Mesenchymal stem cell (in vitro differentiated cells and primary cell): ENCODE measurements at regions not wholly inside any gene's neighbourhood (a gene's known extent, or its start where the extent isn't known, plus 50 kb on each side); places are given as distances from the start of the nearest gene placed in this dataset.

Source experiments
- DNase-seq: peaks from one replicate; pipeline ENCODE4 v3.0.0-alpha.2; 2013
- H2AFZ ChIP-seq: one replicate; pipeline ENCODE4 v1.6.1; 2013; ENCODE audit warnings: low read depth, mild to moderate bottlenecking, control low read depth, inconsistent platforms, low read length, moderate library complexity
- H2AK5ac ChIP-seq: 2 replicates; pipeline ENCODE4 v1.6.1; 2013; ENCODE audit warnings: low read length, moderate library complexity, mild to moderate bottlenecking, inconsistent platforms; ENCODE audit not compliant: severe bottlenecking
- H2BK120ac ChIP-seq: one replicate; pipeline ENCODE4 v1.6.1; 2013; ENCODE audit warnings: low read depth, mild to moderate bottlenecking, inconsistent platforms, low read length, moderate library complexity
- H2BK12ac ChIP-seq, 2 experiments: one replicate each; pipeline ENCODE4 v1.6.1; 2013; ENCODE audit warnings: inconsistent platforms in 2 of 2, low read length in 2 of 2, mild to moderate bottlenecking in 2 of 2, moderate library complexity in 2 of 2, control low read depth in 1 of 2
- H2BK15ac ChIP-seq: one replicate; pipeline ENCODE4 v1.6.1; 2013; ENCODE audit warnings: mild to moderate bottlenecking, low read depth, inconsistent platforms; ENCODE audit not compliant: poor library complexity, severe bottlenecking
- H2BK5ac ChIP-seq: 2 replicates; pipeline ENCODE4 v1.6.1; 2013; ENCODE audit warnings: low read depth, mild to moderate bottlenecking, low read length, control low read depth, inconsistent platforms; ENCODE audit not compliant: poor library complexity, severe bottlenecking
- H3K14ac ChIP-seq, 2 experiments: one replicate each; pipeline ENCODE4 v1.6.1; 2013; ENCODE audit warnings: inconsistent platforms in 2 of 2, low read length in 2 of 2, control low read depth in 1 of 2, mild to moderate bottlenecking in 1 of 2, moderate library complexity in 1 of 2
- H3K18ac ChIP-seq, 2 experiments: one replicate each; pipeline ENCODE4 v1.6.1; 2013; ENCODE audit warnings: inconsistent platforms in 2 of 2, low read length in 2 of 2, control low read depth in 1 of 2, low read depth in 1 of 2, mild to moderate bottlenecking in 1 of 2
- H3K23ac ChIP-seq, 2 experiments: one replicate each; pipeline ENCODE4 v1.6.1; 2013; ENCODE audit warnings: inconsistent platforms in 2 of 2, low read length in 2 of 2, mild to moderate bottlenecking in 2 of 2, moderate library complexity in 2 of 2, control low read depth in 1 of 2
- H3K27ac ChIP-seq: 2 replicates; pipeline ENCODE4 v1.5.1; 2013; ENCODE audit warnings: mild to moderate bottlenecking, moderate library complexity, low read length, control low read depth, inconsistent platforms; ENCODE audit not compliant: poor library complexity, severe bottlenecking
- H3K27me3 ChIP-seq, 2 experiments: 2 replicates each; pipeline versions ENCODE4 v1.6.1 to v1.7.0; 2013; ENCODE audit warnings: low read length in 2 of 2, mild to moderate bottlenecking in 2 of 2, moderate library complexity in 2 of 2, control low read depth in 1 of 2, inconsistent platforms in 1 of 2; ENCODE audit not compliant: control insufficient read depth in 1 of 2, insufficient read depth in 1 of 2
- H3K36me3 ChIP-seq, 2 experiments: 2 replicates each; pipeline versions ENCODE4 v1.6.1 to v1.7.0; 2013; ENCODE audit warnings: low read length in 2 of 2, control low read depth in 1 of 2, inconsistent platforms in 1 of 2, low read depth in 1 of 2, mild to moderate bottlenecking in 1 of 2; ENCODE audit not compliant: insufficient read depth in 2 of 2, control insufficient read depth in 1 of 2
- H3K4ac ChIP-seq, 2 experiments: one replicate each; pipeline ENCODE4 v1.6.1; 2013; ENCODE audit warnings: inconsistent platforms in 2 of 2, low read length in 2 of 2, mild to moderate bottlenecking in 2 of 2, moderate library complexity in 2 of 2, control low read depth in 1 of 2, low read depth in 1 of 2
- H3K4me1 ChIP-seq: 2 replicates; pipeline ENCODE4 v1.6.1; 2013; ENCODE audit warnings: low read depth, low read length, control low read depth; ENCODE audit not compliant: control insufficient read depth, insufficient read depth
- H3K4me2 ChIP-seq: 2 replicates; pipeline ENCODE4 v1.6.1; 2013; ENCODE audit warnings: low read length, mild to moderate bottlenecking, inconsistent platforms; ENCODE audit not compliant: poor library complexity, severe bottlenecking
- H3K4me3 ChIP-seq, 2 experiments: 2 replicates each; pipeline versions ENCODE4 v1.5.1 to v1.7.0; 2013; ENCODE audit warnings: low read length in 2 of 2, mild to moderate bottlenecking in 2 of 2, control low read depth in 1 of 2, low read depth in 1 of 2; ENCODE audit not compliant: insufficient read depth in 1 of 2
- H3K79me1 ChIP-seq: replicated peaks from 2 replicates; pipeline ENCODE4 v1.6.1; 2013; ENCODE audit warnings: mild to moderate bottlenecking, control low read depth, low read length, inconsistent platforms; ENCODE audit not compliant: poor library complexity, severe bottlenecking
- H3K9ac ChIP-seq: 2 replicates; pipeline ENCODE4 v1.7.0; 2013; ENCODE audit warnings: mild to moderate bottlenecking, low read length, moderate library complexity
- H3K9me3 ChIP-seq: 2 replicates; pipeline ENCODE4 v1.7.0; 2013; ENCODE audit warnings: mild to moderate bottlenecking, low read length; ENCODE audit not compliant: control insufficient read depth
- H4K8ac ChIP-seq: one replicate; pipeline ENCODE4 v1.6.1; 2013; ENCODE audit warnings: inconsistent platforms, mild to moderate bottlenecking, low read length, moderate library complexity
- H4K91ac ChIP-seq: one replicate; pipeline ENCODE4 v1.6.1; 2013; ENCODE audit warnings: mild to moderate bottlenecking, low read length, inconsistent platforms
- WGBS: methylation state at CpG from one replicate; pipeline ENCODE4 v1.1.7; 2013; ENCODE audit warnings: mixed read lengths; 5-methylcytosine and 5-hydroxymethylcytosine counted together

GRCh38 chr7:132705146-132705545 is 128.9 kb upstream of the PLXNA4 start:
- no peak overlapping the region for H3K27ac ChIP-seq
- no peak for DNase-seq
- H3K79me1 ChIP-seq: no peaks in the 10 kb centered on the region
- no peak overlapping the region for H3K18ac ChIP-seq
- no peak overlapping the region for H2BK12ac ChIP-seq
- no peak overlapping the region for H4K91ac ChIP-seq
- no peak overlapping the region for H3K4me3 ChIP-seq
- no peak overlapping the region for H3K4me2 ChIP-seq
- no peak overlapping the region for H3K23ac ChIP-seq
- H2BK5ac ChIP-seq: no peak overlapping the region
- H3K14ac ChIP-seq: no peak overlapping the region
- H2AK5ac ChIP-seq: no peak overlapping the region
- H2BK15ac ChIP-seq: no peak overlapping the region
- peaks cover 4 to 17% of the 10 kb centered on the region in 2 experiments for H3K27me3 ChIP-seq
- no peaks in the 10 kb centered on the region for H3K9me3 ChIP-seq
- H3K36me3 ChIP-seq: no peaks in the 10 kb centered on the region
- H3K9ac ChIP-seq: no peak overlapping the region
- no peak overlapping the region for H3K4ac ChIP-seq
- WGBS: 85% methylated on average over 5 of the region's 5 CpGs
- H2AFZ ChIP-seq: no peak overlapping the region
- H2BK120ac ChIP-seq: no peak overlapping the region
- no peaks in the 10 kb centered on the region for H3K4me1 ChIP-seq
- H4K8ac ChIP-seq: no peak overlapping the region

- Histone ChIP-seq H3K14ac (no peak overlapping the region), H4K91ac (no peak overlapping the region), H3K4ac (no peak overlapping the region), H3K9ac (no peak overlapping the region), H2BK15ac (no peak overlapping the region), H3K27me3 (peaks cover 4 to 23% of the 10 kb centered on the region in 2 experiments), H2AFZ (no peak overlapping the region), H3K4me1 (no peaks in the 10 kb centered on the region), H3K79me1 (no peaks in the 10 kb centered on the region), H3K4me3 (no peak overlapping the region), H3K36me3 (no peaks in the 10 kb centered on the region), H3K18ac (no peak overlapping the region), H2BK12ac (no peak overlapping the region), H2BK5ac (no peak overlapping the region), H3K4me2 (no peak overlapping the region), H2BK120ac (no peak overlapping the region), H2AK5ac (no peak overlapping the region), H4K8ac (no peak overlapping the region), H3K9me3 (no peaks in the 10 kb centered on the region), H3K27ac (no peak overlapping the region), H3K23ac (no peak overlapping the region)
- DNase-seq: no peak
- 67% methylated on average over 7 of the region's 7 CpGs for WGBS
Observed at GRCh38 chr7:132703742-132704141, 127.5 kb upstream of the PLXNA4 start.

GRCh38 chr7:132697003-132697402 is 120.7 kb upstream of the PLXNA4 start:
- no peak overlapping the region for H2BK15ac ChIP-seq
- no peaks in the 10 kb centered on the region for H3K36me3 ChIP-seq
- H2AFZ ChIP-seq: no peak overlapping the region
- no peak overlapping the region for H3K14ac ChIP-seq
- H3K18ac ChIP-seq: no peak overlapping the region
- no peak overlapping the region for H2BK12ac ChIP-seq
- no peak overlapping the region for H3K23ac ChIP-seq
- H3K27me3 ChIP-seq: peaks cover 7 to 52% of the 10 kb centered on the region in 2 experiments
- no peak for DNase-seq
- no peak overlapping the region for H4K8ac ChIP-seq
- H3K9ac ChIP-seq: no peak overlapping the region
- no peaks in the 10 kb centered on the region for H3K79me1 ChIP-seq
- no peak overlapping the region for H3K4me2 ChIP-seq
- no peak overlapping the region for H3K27ac ChIP-seq
- H4K91ac ChIP-seq: no peak overlapping the region
- peak overlapping the region; percentile 14 for H2BK5ac ChIP-seq
- no peak overlapping the region for H2AK5ac ChIP-seq
- H3K4ac ChIP-seq: no peak overlapping the region
- no peak overlapping the region for H2BK120ac ChIP-seq
- 64% methylated on average over 2 of the region's 4 CpGs for WGBS
- no peaks in the 10 kb centered on the region for H3K4me1 ChIP-seq
- H3K4me3 ChIP-seq: no peak overlapping the region
- no peaks in the 10 kb centered on the region for H3K9me3 ChIP-seq

GRCh38 chr7:132696332-132696731 is 120.1 kb upstream of the PLXNA4 start:
- Histone ChIP-seq H2BK12ac (no peak overlapping the region), H3K27ac (no peak overlapping the region), H3K23ac (no peak overlapping the region), H3K9ac (no peak overlapping the region), H3K18ac (no peak overlapping the region), H3K4me3 (no peak overlapping the region), H4K8ac (no peak overlapping the region), H2BK15ac (no peak overlapping the region), H3K4me2 (no peak overlapping the region), H3K14ac (no peak overlapping the region), H2BK120ac (no peak overlapping the region), H4K91ac (no peak overlapping the region), H3K4me1 (no peaks in the 10 kb centered on the region), H3K4ac (no peak overlapping the region), H3K79me1 (no peaks in the 10 kb centered on the region), H3K9me3 (no peaks in the 10 kb centered on the region), H2AK5ac (no peak overlapping the region), H3K36me3 (no peaks in the 10 kb centered on the region), H2AFZ (no peak overlapping the region), H3K27me3 (peaks cover 12 to 52% of the 10 kb centered on the region in 2 experiments), H2BK5ac (no peak overlapping the region)
- WGBS: 93% methylated on average over 4 of the region's 5 CpGs
- DNase-seq: no peak
